Natural killer cell (primary cell): ENCODE measurements at regions not wholly inside any gene's neighbourhood (a gene's known extent, or its start where the extent isn't known, plus 50 kb on each side); places are given as distances from the start of the nearest gene placed in this dataset.

Experiments used
- ATAC-seq, 3 donors: fragments of 150-1000 bp in 2 of 3; fragments of 200-7000 bp in 1 of 3; cut with Tn5 transposase; 1 replicate in 1 of 3; 2 replicates in 2 of 3; pipeline ENCODE4 v1.10.0; 2021; ENCODE audit warnings: mild to moderate bottlenecking in 2 of 3, moderate library complexity in 2 of 3
- DNase-seq, 2 donors: peaks; one replicate each; pipeline versions ENCODE4 v3.0.0 to v3.0.0-alpha.2; 2013 to 2021; ENCODE audit warnings: mixed read lengths in 1 of 2
- H3K27ac ChIP-seq: one replicate; pipeline ENCODE4 v1.5.1; 2013; ENCODE audit warnings: mild to moderate bottlenecking, low read length
- H3K27me3 ChIP-seq: one replicate; pipeline ENCODE4 v1.6.1; 2013; ENCODE audit warnings: low read length; ENCODE audit not compliant: control insufficient read depth, insufficient read depth
- H3K36me3 ChIP-seq: one replicate; pipeline ENCODE4 v1.6.1; 2013; ENCODE audit warnings: low read length; ENCODE audit not compliant: control insufficient read depth, insufficient read depth
- H3K4me1 ChIP-seq: one replicate; pipeline ENCODE4 v1.6.1; 2013; ENCODE audit warnings: low read length; ENCODE audit not compliant: control insufficient read depth, insufficient read depth
- H3K4me3 ChIP-seq: one replicate; pipeline ENCODE4 v1.5.1; 2013; ENCODE audit warnings: low read length
- H3K9me3 ChIP-seq: one replicate; pipeline ENCODE4 v1.6.1; 2013; ENCODE audit warnings: low read length; ENCODE audit not compliant: control insufficient read depth, insufficient read depth
- H3K27ac Mint-ChIP-seq, 2 donors: one replicate each; pipeline ENCODE4 v1.8.0; 2022; ENCODE audit warnings: mild to moderate bottlenecking in 2 of 2, mixed read lengths in 2 of 2, moderate library complexity in 1 of 2
- H3K27me3 Mint-ChIP-seq, 2 donors: one replicate each; pipeline ENCODE4 v1.8.0; 2022; ENCODE audit warnings: low read depth in 2 of 2, mixed read lengths in 2 of 2
- H3K36me3 Mint-ChIP-seq: one replicate; pipeline ENCODE4 v1.8.0; 2022; ENCODE audit warnings: mixed read lengths
- H3K4me1 Mint-ChIP-seq, 2 donors: one replicate each; pipeline ENCODE4 v1.8.0; 2022; ENCODE audit warnings: mixed read lengths in 2 of 2
- H3K4me3 Mint-ChIP-seq: one replicate; pipeline ENCODE4 v1.8.0; 2022; ENCODE audit warnings: mild to moderate bottlenecking, moderate library complexity, mixed read lengths
- H3K9me3 Mint-ChIP-seq, 2 donors: one replicate each; pipeline ENCODE4 v1.8.0; 2022; ENCODE audit warnings: mixed read lengths in 2 of 2
- CTCF ChIP-seq: fragments of 200-600 bp; IDR thresholded peaks from one replicate; pipeline ENCODE4 v1.8.0; 2022; ENCODE audit warnings: antibody characterized with exemption
- WGBS: methylation state at CpG from one replicate; pipeline ENCODE4 v1.1.7; 2013; ENCODE audit warnings: missing lambda C conversion rate; ENCODE audit not compliant: insufficient coverage; 5-methylcytosine and 5-hydroxymethylcytosine counted together
- intact Hi-C: fragments of 100-400 bp; cut with micrococcal nuclease; formaldehyde crosslinking; loops from one replicate; pipeline ENCODE4 v1.14.2; 2022

- no peak overlapping the region for H3K4me3 ChIP-seq
- Mint-ChIP-seq H3K27ac (no peak overlapping the region), H3K4me1 (no peaks in the 10 kb centered on the region), H3K4me3 (no peak overlapping the region), H3K27me3 (no peaks in the 10 kb centered on the region), H3K9me3 (peaks cover 0 to 2% of the 10 kb centered on the region in 2 donors), H3K36me3 (no peaks in the 10 kb centered on the region)
- H3K27me3 ChIP-seq: no peaks in the 10 kb centered on the region
- WGBS: 67% methylated on average over 1 of the region's 1 CpG
- no peak for TF ChIP-seq CTCF
- H3K27ac ChIP-seq: no peak overlapping the region
- DNase-seq (no peak), ATAC-seq (no peak)
- H3K9me3 ChIP-seq: no peaks in the 10 kb centered on the region
- no peaks in the 10 kb centered on the region for H3K36me3 ChIP-seq
- H3K4me1 ChIP-seq: no peaks in the 10 kb centered on the region
- intact Hi-C loops: no loop called here
These were observed 107.0 kb downstream of the ATXN7L3B start for GRCh38 chr12:74644681-74645080.

GRCh38 chr12:74646831-74647230 lies 109.2 kb downstream of the ATXN7L3B start:
- no peaks in the 10 kb centered on the region for H3K27me3 ChIP-seq
- H3K9me3 Mint-ChIP-seq: peaks cover 0 to 2% of the 10 kb centered on the region in 2 donors
- H3K27ac Mint-ChIP-seq: no peak overlapping the region
- H3K27me3 Mint-ChIP-seq: no peaks in the 10 kb centered on the region
- no peak overlapping the region for H3K4me3 Mint-ChIP-seq
- no CpG with 5 or more reads among the region's 1 CpG for WGBS
- intact Hi-C loops: no loop called here
- H3K4me1 Mint-ChIP-seq: no peaks in the 10 kb centered on the region
- ATAC-seq (no peak), DNase-seq (no peak)
- no peaks in the 10 kb centered on the region for H3K4me1 ChIP-seq
- no peak for TF ChIP-seq CTCF
- H3K4me3 ChIP-seq: no peak overlapping the region
- no peak overlapping the region for H3K27ac ChIP-seq
- no peaks in the 10 kb centered on the region for H3K36me3 Mint-ChIP-seq
- no peaks in the 10 kb centered on the region for H3K9me3 ChIP-seq
- no peaks in the 10 kb centered on the region for H3K36me3 ChIP-seq

- Mint-ChIP-seq H3K9me3 (peaks cover 0 to 2% of the 10 kb centered on the region in 2 donors), H3K4me1 (no peaks in the 10 kb centered on the region), H3K4me3 (no peak overlapping the region), H3K27ac (no peak overlapping the region), H3K36me3 (no peaks in the 10 kb centered on the region), H3K27me3 (no peaks in the 10 kb centered on the region)
- Histone ChIP-seq H3K4me1 (no peaks in the 10 kb centered on the region), H3K36me3 (no peaks in the 10 kb centered on the region), H3K4me3 (no peak overlapping the region), H3K9me3 (no peaks in the 10 kb centered on the region), H3K27me3 (no peaks in the 10 kb centered on the region), H3K27ac (no peak overlapping the region)
- whole genome bisulfite sequencing: no CpG with 5 or more reads among the region's 2 CpGs
- DNase-seq (no peak), ATAC-seq (no peak)
- intact Hi-C loops: no loop called here
- TF ChIP-seq CTCF: no peak
These were observed 109.6 kb downstream of the ATXN7L3B start for GRCh38 chr12:74647256-74647655.

GRCh38 chr12:74656251-74656650 lies 118.6 kb downstream of the ATXN7L3B start:
- no peaks in the 10 kb centered on the region for H3K36me3 ChIP-seq
- H3K27ac ChIP-seq: no peak overlapping the region
- no peaks in the 10 kb centered on the region for H3K4me1 ChIP-seq
- H3K4me3 ChIP-seq: no peak overlapping the region
- no peaks in the 10 kb centered on the region for H3K27me3 ChIP-seq
- intact Hi-C loops: no loop called here
- no peaks in the 10 kb centered on the region for H3K27me3 Mint-ChIP-seq
- TF ChIP-seq CTCF: no peak
- no peak overlapping the region for H3K4me3 Mint-ChIP-seq
- H3K27ac Mint-ChIP-seq: no peak overlapping the region
- H3K36me3 Mint-ChIP-seq: no peaks in the 10 kb centered on the region
- H3K9me3 ChIP-seq: no peaks in the 10 kb centered on the region
- no peaks in the 10 kb centered on the region for H3K4me1 Mint-ChIP-seq
- DNase-seq (no peak), ATAC-seq (no peak)
- H3K9me3 Mint-ChIP-seq: peaks cover 2% of the 10 kb centered on the region in 2 donors
